GM12878 (cell line): ENCODE measurements at regions not wholly inside any gene's neighbourhood (a gene's known extent, or its start where the extent isn't known, plus 50 kb on each side); places are given as distances from the start of the nearest gene placed in this dataset.

Experiments
- ATAC-seq: fragments of 200-7000 bp; cut with Tn5 transposase; 3 replicates; pipeline ENCODE4 v1.9.1; 2020; ENCODE audit warnings: mild to moderate bottlenecking, moderate library complexity
- BruUV-seq: library from RNA; stranded (reverse); fragments of 400-500 nt; replicated peaks from 2 replicates; lab custom pipeline; 2021; lab: Mats Ljungman, UMichigan
- CTCF ChIA-PET: fragments of 300-600 bp; sonication (Branson Sonifier 250); formaldehyde crosslinking; extraction: SDS; loops from one replicate; lab custom pipeline; 2021; ENCODE audit warnings: inconsistent platforms; lab: Yijun Ruan, JAX
- POLR2A ChIA-PET: fragments of 350-600 bp; formaldehyde crosslinking; extraction: SDS; loops from one replicate; lab custom pipeline; 2021; ENCODE audit warnings: inconsistent platforms; lab: Charles Lee
- RAD21 ChIA-PET: fragments of 300-600 bp; sonication (Branson Sonifier 250); formaldehyde crosslinking; loops from one replicate; lab custom pipeline; 2023; ENCODE audit warnings: antibody characterized with exemption; ENCODE audit not compliant: unreplicated experiment; lab: Charles Lee
- SMC1A ChIA-PET: fragments of 300-600 bp; sonication (Branson Sonifier 250); formaldehyde crosslinking; loops from one replicate; lab custom pipeline; 2023; ENCODE audit not compliant: unreplicated experiment, uncharacterized antibody; lab: Charles Lee
- DNase-seq: peaks from one replicate; pipeline ENCODE4 v3.0.0-alpha.2; 2011; ENCODE audit warnings: low read depth, low spot score
- FAIRE-seq: peaks from 3 replicates; lab custom pipeline; 2011; peaks lifted over from hg19 to GRCh38; lab: Jason Lieb, UNC
- H2AFZ ChIP-seq: 2 replicates; pipeline ENCODE4 v1.6.0; 2011; ENCODE audit warnings: low read depth, low read length, control low read depth; ENCODE audit not compliant: control insufficient read depth
- H3K27ac ChIP-seq: 2 replicates; pipeline ENCODE4 v1.5.1; 2011; ENCODE audit warnings: control low read depth; ENCODE audit not compliant: control insufficient read depth, insufficient read depth
- H3K27me3 ChIP-seq, 2 experiments: replicated peaks in 1 of 2; 2 replicates each; pipeline versions ENCODE4 v1.6.0 to v1.6.1; 2011; ENCODE audit warnings: low read length in 1 of 2; ENCODE audit not compliant: control insufficient read depth in 2 of 2, insufficient read depth in 2 of 2
- H3K36me3 ChIP-seq, 2 experiments: 2 replicates each; pipeline ENCODE4 v1.5.1; 2011; ENCODE audit warnings: low read length in 1 of 2; ENCODE audit not compliant: control insufficient read depth in 2 of 2, insufficient read depth in 2 of 2
- H3K4me1 ChIP-seq: 2 replicates; pipeline ENCODE4 v1.6.1; 2011; ENCODE audit warnings: mild to moderate bottlenecking, low read length, moderate library complexity, mixed read lengths; ENCODE audit not compliant: control insufficient read depth, insufficient read depth
- H3K4me2 ChIP-seq: 2 replicates; pipeline ENCODE4 v1.6.0; 2011; ENCODE audit warnings: control low read depth; ENCODE audit not compliant: control insufficient read depth, insufficient read depth
- H3K4me3 ChIP-seq: fragments of 200-600 bp; sonication (generic); 2 replicates; pipeline ENCODE4 v1.5.1; 2016
- H3K79me2 ChIP-seq: 2 replicates; pipeline ENCODE4 v1.6.0; 2011; ENCODE audit warnings: low read length; ENCODE audit not compliant: control insufficient read depth, insufficient read depth
- H3K9ac ChIP-seq: 2 replicates; pipeline ENCODE4 v1.8.0; 2011; ENCODE audit warnings: low read length, control low read depth, mixed read lengths; ENCODE audit not compliant: control insufficient read depth, insufficient read depth
- H3K9me3 ChIP-seq: replicated peaks from 3 replicates; pipeline ENCODE4 v1.5.1; 2011; ENCODE audit warnings: mild to moderate bottlenecking, low read length; ENCODE audit not compliant: control insufficient read depth, insufficient read depth
- H4K20me1 ChIP-seq: 2 replicates; pipeline ENCODE4 v1.6.0; 2011; ENCODE audit not compliant: control insufficient read depth, insufficient read depth
- BACH1 ChIP-seq: fragments of 450-650 bp; IDR thresholded peaks from 2 replicates; pipeline ENCODE4 v1.6.1; 2017; ENCODE audit warnings: mild to moderate bottlenecking, borderline replicate concordance
- BHLHE40 ChIP-seq, 2 experiments: fragments of 450-650 bp in 1 of 2; IDR thresholded peaks; 2 replicates each; pipeline ENCODE4 v1.6.1; 2011 to 2017; ENCODE audit warnings: low read depth in 2 of 2, borderline replicate concordance in 1 of 2, improper control_type of control experiment in 1 of 2, low read length in 1 of 2, mild to moderate bottlenecking in 1 of 2
- CHD4 ChIP-seq: fragments of 200-600 bp; sonication (generic); IDR thresholded peaks from 2 replicates; pipeline ENCODE4 v1.6.1; 2016; ENCODE audit warnings: mild to moderate bottlenecking
- GABPA ChIP-seq: IDR thresholded peaks from 2 replicates; pipeline ENCODE4 v1.6.1; 2014; ENCODE audit warnings: antibody characterized with exemption, low read depth, mild to moderate bottlenecking, inconsistent platforms
- HCFC1 ChIP-seq: fragments of 150-350 bp; IDR thresholded peaks from 2 replicates; pipeline ENCODE4 v1.6.1; 2014; ENCODE audit warnings: low read length
- JUND ChIP-seq: IDR thresholded peaks from 2 replicates; pipeline ENCODE4 v1.6.1; 2012; ENCODE audit warnings: low read depth, mild to moderate bottlenecking, low read length, improper control_type of control experiment, moderate library complexity
- NFXL1 ChIP-seq: fragments of 450-650 bp; IDR thresholded peaks from 2 replicates; pipeline ENCODE4 v1.6.1; 2017; ENCODE audit warnings: antibody characterized with exemption, mild to moderate bottlenecking, borderline replicate concordance
- RAD21 ChIP-seq: IDR thresholded peaks from 2 replicates; pipeline ENCODE4 v1.6.1; 2011; ENCODE audit warnings: mild to moderate bottlenecking, low read depth, low read length, moderate library complexity; ENCODE audit not compliant: insufficient read depth
- RFX5 ChIP-seq: IDR thresholded peaks from 2 replicates; pipeline ENCODE4 v1.6.1; 2011; ENCODE audit warnings: low read depth, low read length, improper control_type of control experiment
- SIX5 ChIP-seq: IDR thresholded peaks from 2 replicates; pipeline ENCODE4 v1.6.1; 2011; ENCODE audit warnings: mild to moderate bottlenecking, low read depth, low read length, moderate library complexity; ENCODE audit not compliant: severe bottlenecking
- TARDBP ChIP-seq: IDR thresholded peaks from 2 replicates; pipeline ENCODE4 v1.6.1; 2016; ENCODE audit warnings: borderline replicate concordance
- ZBED1 ChIP-seq: IDR thresholded peaks from 2 replicates; pipeline ENCODE4 v1.6.1; 2016; ENCODE audit warnings: borderline replicate concordance
- ZNF207 ChIP-seq: fragments of 450-650 bp; IDR thresholded peaks from 2 replicates; pipeline ENCODE4 v1.6.1; 2014; ENCODE audit warnings: antibody characterized with exemption, mild to moderate bottlenecking, borderline replicate concordance
- WGBS: methylation state at CpG from one replicate; pipeline ENCODE4 v1.1.6; 2016; ENCODE audit warnings: low lambda C conversion rate; ENCODE audit not compliant: insufficient replicate concordance, insufficient coverage; ENCODE audit errors: missing lambda C conversion rate; 5-methylcytosine and 5-hydroxymethylcytosine counted together
- in situ Hi-C: fragments of 300-500 bp; cut with MboI; formaldehyde crosslinking; loops from 9 replicates; pipeline ENCODE4 v1.14.3; 2018; ENCODE audit warnings: mixed read lengths
- intact Hi-C: fragments of 100-400 bp; cut with micrococcal nuclease; formaldehyde crosslinking; loops from one replicate; pipeline ENCODE4 v1.14.2; 2022; ENCODE audit not compliant: unreplicated experiment
- TF ChIP-seq, protein P1 (sequence below): fragments of 450-650 bp; IDR thresholded peaks from 2 replicates; pipeline ENCODE4 v1.6.1; 2014; ENCODE audit warnings: mild to moderate bottlenecking
- TF ChIP-seq, protein P2 (sequence below): IDR thresholded peaks from 2 replicates; pipeline ENCODE4 v1.6.1; 2011; ENCODE audit warnings: borderline replicate concordance, low read depth, mild to moderate bottlenecking, moderate library complexity, mixed read lengths, low read length; ENCODE audit not compliant: insufficient read depth; ENCODE audit errors: extremely low read length
- TF ChIP-seq, protein P3 (sequence below): IDR thresholded peaks from 2 replicates; pipeline ENCODE4 v1.6.1; 2012; ENCODE audit warnings: low read depth, low read length, improper control_type of control experiment
- TF ChIP-seq, protein P4 (sequence below), 3 experiments: IDR thresholded peaks in 2 of 3; conservative IDR thresholded peaks in 1 of 3; 2 replicates each; pipeline ENCODE4 v1.5.1; 2011; ENCODE audit warnings: low read depth in 3 of 3, low read length in 3 of 3, mild to moderate bottlenecking in 3 of 3, control low read depth in 2 of 3, moderate library complexity in 2 of 3, inconsistent platforms in 1 of 3, mixed read lengths in 1 of 3; ENCODE audit not compliant: control insufficient read depth in 2 of 3, insufficient read depth in 1 of 3; ENCODE audit errors: extremely low read depth in 1 of 3

DNA sequence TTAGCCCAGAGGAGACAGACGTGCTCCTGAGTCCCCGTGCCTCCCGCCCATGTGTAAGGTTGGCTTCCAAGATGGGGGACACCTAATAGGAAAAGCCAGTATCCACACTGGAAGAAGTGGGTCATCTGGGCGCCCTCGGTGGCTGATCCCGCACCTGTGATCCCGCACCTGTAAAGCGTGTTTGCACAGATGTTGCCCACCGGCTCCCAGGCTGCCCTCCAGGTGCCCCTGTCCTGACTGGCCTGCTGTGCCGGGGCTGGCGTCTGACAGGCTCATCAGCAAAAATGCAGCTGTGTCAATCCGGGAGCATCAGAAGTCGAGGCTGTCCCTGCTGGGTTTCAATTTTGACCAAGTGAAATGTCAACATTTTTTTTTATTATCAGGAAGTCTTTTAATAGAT lies 88.5 kb downstream of the IRX1 start:
- no peak for TF ChIP-seq RFX5
- no peak for TF ChIP-seq JUND
- TF ChIP-seq, protein P1, sequence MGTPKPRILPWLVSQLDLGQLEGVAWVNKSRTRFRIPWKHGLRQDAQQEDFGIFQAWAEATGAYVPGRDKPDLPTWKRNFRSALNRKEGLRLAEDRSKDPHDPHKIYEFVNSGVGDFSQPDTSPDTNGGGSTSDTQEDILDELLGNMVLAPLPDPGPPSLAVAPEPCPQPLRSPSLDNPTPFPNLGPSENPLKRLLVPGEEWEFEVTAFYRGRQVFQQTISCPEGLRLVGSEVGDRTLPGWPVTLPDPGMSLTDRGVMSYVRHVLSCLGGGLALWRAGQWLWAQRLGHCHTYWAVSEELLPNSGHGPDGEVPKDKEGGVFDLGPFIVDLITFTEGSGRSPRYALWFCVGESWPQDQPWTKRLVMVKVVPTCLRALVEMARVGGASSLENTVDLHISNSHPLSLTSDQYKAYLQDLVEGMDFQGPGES, result no peak
- TF ChIP-seq GABPA, result no peak
- no peak for TF ChIP-seq BACH1
- no peak for TF ChIP-seq TARDBP
- TF ChIP-seq CHD4, result no peak
- TF ChIP-seq NFXL1, result no peak
- no peak for TF ChIP-seq BHLHE40 (IDR thresholded peaks at IDR 0.05; ENCODE audit: borderline replicate concordance in 1 of 2, low read depth in 2 of 2, low read length in 1 of 2)
- no peak for TF ChIP-seq RAD21
- TF ChIP-seq, protein P2, sequence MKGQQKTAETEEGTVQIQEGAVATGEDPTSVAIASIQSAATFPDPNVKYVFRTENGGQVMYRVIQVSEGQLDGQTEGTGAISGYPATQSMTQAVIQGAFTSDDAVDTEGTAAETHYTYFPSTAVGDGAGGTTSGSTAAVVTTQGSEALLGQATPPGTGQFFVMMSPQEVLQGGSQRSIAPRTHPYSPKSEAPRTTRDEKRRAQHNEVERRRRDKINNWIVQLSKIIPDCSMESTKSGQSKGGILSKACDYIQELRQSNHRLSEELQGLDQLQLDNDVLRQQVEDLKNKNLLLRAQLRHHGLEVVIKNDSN, result no peak
- TF ChIP-seq SIX5, result no peak
- TF ChIP-seq ZNF207, result no peak
- TF ChIP-seq HCFC1, result no peak
- TF ChIP-seq, protein P3, sequence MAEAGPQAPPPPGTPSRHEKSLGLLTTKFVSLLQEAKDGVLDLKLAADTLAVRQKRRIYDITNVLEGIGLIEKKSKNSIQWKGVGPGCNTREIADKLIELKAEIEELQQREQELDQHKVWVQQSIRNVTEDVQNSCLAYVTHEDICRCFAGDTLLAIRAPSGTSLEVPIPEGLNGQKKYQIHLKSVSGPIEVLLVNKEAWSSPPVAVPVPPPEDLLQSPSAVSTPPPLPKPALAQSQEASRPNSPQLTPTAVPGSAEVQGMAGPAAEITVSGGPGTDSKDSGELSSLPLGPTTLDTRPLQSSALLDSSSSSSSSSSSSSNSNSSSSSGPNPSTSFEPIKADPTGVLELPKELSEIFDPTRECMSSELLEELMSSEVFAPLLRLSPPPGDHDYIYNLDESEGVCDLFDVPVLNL, result no peak
- no peak for TF ChIP-seq ZBED1
- TF ChIP-seq, protein P4, sequence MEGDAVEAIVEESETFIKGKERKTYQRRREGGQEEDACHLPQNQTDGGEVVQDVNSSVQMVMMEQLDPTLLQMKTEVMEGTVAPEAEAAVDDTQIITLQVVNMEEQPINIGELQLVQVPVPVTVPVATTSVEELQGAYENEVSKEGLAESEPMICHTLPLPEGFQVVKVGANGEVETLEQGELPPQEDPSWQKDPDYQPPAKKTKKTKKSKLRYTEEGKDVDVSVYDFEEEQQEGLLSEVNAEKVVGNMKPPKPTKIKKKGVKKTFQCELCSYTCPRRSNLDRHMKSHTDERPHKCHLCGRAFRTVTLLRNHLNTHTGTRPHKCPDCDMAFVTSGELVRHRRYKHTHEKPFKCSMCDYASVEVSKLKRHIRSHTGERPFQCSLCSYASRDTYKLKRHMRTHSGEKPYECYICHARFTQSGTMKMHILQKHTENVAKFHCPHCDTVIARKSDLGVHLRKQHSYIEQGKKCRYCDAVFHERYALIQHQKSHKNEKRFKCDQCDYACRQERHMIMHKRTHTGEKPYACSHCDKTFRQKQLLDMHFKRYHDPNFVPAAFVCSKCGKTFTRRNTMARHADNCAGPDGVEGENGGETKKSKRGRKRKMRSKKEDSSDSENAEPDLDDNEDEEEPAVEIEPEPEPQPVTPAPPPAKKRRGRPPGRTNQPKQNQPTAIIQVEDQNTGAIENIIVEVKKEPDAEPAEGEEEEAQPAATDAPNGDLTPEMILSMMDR (IDR thresholded peaks at IDR 0.05 in 2 of 3, conservative IDR thresholded peaks at IDR 0.05 in 1 of 3; ENCODE audit: control insufficient read depth in 2 of 3, extremely low read depth in 1 of 3, insufficient read depth in 1 of 3, low read depth in 3 of 3, low read length in 3 of 3), result no peak
- POLR2A ChIA-PET, result no interaction called here
- no peaks in the 10 kb centered on the region for H3K79me2 ChIP-seq
- DNase-seq (no peak), ATAC-seq (no peak), FAIRE-seq (no peak)
- H3K4me2 ChIP-seq, result no peak overlapping the region
- intact Hi-C loops (no loop called here), in situ Hi-C loops (no loop called here)
- no peak overlapping the region for H3K9ac ChIP-seq
- H2AFZ ChIP-seq, result no peak overlapping the region
- no TSS peak for BruUV-seq
- H3K36me3 ChIP-seq, result no peaks in the 10 kb centered on the region
- H3K4me1 ChIP-seq, result no peaks in the 10 kb centered on the region
- RAD21 ChIA-PET, result no interaction called here
- no peaks in the 10 kb centered on the region; the same call in 2 of the 3 replicates for H3K9me3 ChIP-seq
- WGBS, result 68% methylated on average over 13 of the region's 13 CpGs
- H4K20me1 ChIP-seq, result no peaks in the 10 kb centered on the region
- H3K27me3 ChIP-seq, result no peaks in the 10 kb centered on the region
- H3K4me3 ChIP-seq, result no peak overlapping the region
- CTCF ChIA-PET, result no interaction called here
- H3K27ac ChIP-seq, result no peak overlapping the region
- SMC1A ChIA-PET, result no interaction called here
